ENCODE measurements at regions not wholly inside any gene's neighbourhood (a gene's known extent, or its start where the extent isn't known, plus 50 kb on each side); places are given as distances from the start of the nearest gene placed in this dataset.

GRCh38 chr10:131735577-131735976, 165.2 kb upstream of the PPP2R2D start:
- TF ChIP-seq CTCF (IDR thresholded peaks at IDR 0.05) (no peak), POLR2A (IDR thresholded peaks at IDR 0.05) (no peak), EP300 (IDR thresholded peaks at IDR 0.05) (no peak)
